WTC11 (cell line): ENCODE measurements at regions not wholly inside any gene's neighbourhood (a gene's known extent, or its start where the extent isn't known, plus 50 kb on each side); places are given as distances from the start of the nearest gene placed in this dataset.

ENCODE experiments used
- ATAC-seq: fragments of 200-7000 bp; cut with Tn5 transposase; 2 replicates; pipeline ENCODE4 v1.10.0; 2021; ENCODE audit warnings: mild to moderate bottlenecking, moderate library complexity
- CTCF ChIA-PET: fragments of 300-600 bp; sonication (Branson Sonifier 250); formaldehyde crosslinking; loops from one replicate; lab custom pipeline; 2021; ENCODE audit warnings: antibody characterized with exemption; lab: Charles Lee
- POLR2A ChIA-PET: fragments of 350-600 bp; sonication (Branson Sonifier 250); formaldehyde crosslinking; loops from one replicate; lab custom pipeline; 2021; ENCODE audit warnings: antibody characterized with exemption; lab: Charles Lee
- DNase-seq: peaks from one replicate; pipeline ENCODE4 v3.0.0; 2021; ENCODE audit warnings: low spot score
- H3K27ac Mint-ChIP-seq: 2 replicates; pipeline ENCODE4 v1.8.0; 2021; ENCODE audit warnings: mixed read lengths
- H3K27me3 Mint-ChIP-seq: 2 replicates; pipeline ENCODE4 v1.8.0; 2021; ENCODE audit warnings: low read depth, mild to moderate bottlenecking, moderate library complexity, mixed read lengths
- H3K36me3 Mint-ChIP-seq: 2 replicates; pipeline ENCODE4 v1.8.0; 2021; ENCODE audit warnings: mixed read lengths
- H3K4me1 Mint-ChIP-seq: 2 replicates; pipeline ENCODE4 v1.8.0; 2022; ENCODE audit warnings: mixed read lengths
- H3K4me3 Mint-ChIP-seq: 2 replicates; pipeline ENCODE4 v1.8.0; 2021; ENCODE audit warnings: mild to moderate bottlenecking, moderate library complexity, mixed read lengths
- H3K9me3 Mint-ChIP-seq: 2 replicates; pipeline ENCODE4 v1.8.0; 2021; ENCODE audit warnings: mixed read lengths
- ATF2 ChIP-seq: sonication (generic); formaldehyde crosslinking; IDR thresholded peaks from 2 replicates; pipeline ENCODE4 v1.8.1; 2022; ENCODE audit warnings: low read depth, missing genetic modification reagents, borderline replicate concordance
- ATF3 ChIP-seq: sonication (generic); formaldehyde crosslinking; conservative IDR thresholded peaks from 2 replicates; pipeline ENCODE4 v1.8.1; 2022; ENCODE audit warnings: mild to moderate bottlenecking, missing genetic modification reagents
- ATF6 ChIP-seq: sonication (generic); formaldehyde crosslinking; IDR thresholded peaks from 2 replicates; pipeline ENCODE4 v1.8.1; 2023; ENCODE audit warnings: mild to moderate bottlenecking, missing genetic modification reagents
- E2F1 ChIP-seq: sonication (generic); formaldehyde crosslinking; IDR thresholded peaks from 2 replicates; pipeline ENCODE4 v1.8.0; 2022; ENCODE audit warnings: mild to moderate bottlenecking, missing genetic modification reagents
- E2F5 ChIP-seq: sonication (generic); formaldehyde crosslinking; IDR thresholded peaks from 2 replicates; pipeline ENCODE4 v1.8.1; 2022; ENCODE audit warnings: mild to moderate bottlenecking, moderate library complexity, missing genetic modification reagents
- ERG ChIP-seq: fragments of 250-450 bp; sonication (Bioruptor Pico); IDR thresholded peaks from 2 replicates; pipeline ENCODE4 v1.8.0; 2021; ENCODE audit warnings: mild to moderate bottlenecking
- FOXJ3 ChIP-seq: sonication (generic); formaldehyde crosslinking; IDR thresholded peaks from 2 replicates; pipeline ENCODE4 v1.9.0; 2021; ENCODE audit warnings: missing genetic modification reagents, mild to moderate bottlenecking, borderline replicate concordance
- GRHL2 ChIP-seq: fragments of 250-450 bp; sonication (Bioruptor Pico); IDR thresholded peaks from 2 replicates; pipeline ENCODE4 v1.8.0; 2022; ENCODE audit warnings: mild to moderate bottlenecking, moderate library complexity; ENCODE audit not compliant: insufficient replicate concordance, severe bottlenecking
- IRF1 ChIP-seq: sonication (generic); formaldehyde crosslinking; IDR thresholded peaks from 2 replicates; pipeline ENCODE4 v1.8.0; 2023; ENCODE audit warnings: missing genetic modification reagents
- MYBL2 ChIP-seq: sonication (generic); formaldehyde crosslinking; IDR thresholded peaks from 2 replicates; pipeline ENCODE4 v1.8.1; 2023; ENCODE audit warnings: mild to moderate bottlenecking, moderate library complexity, missing genetic modification reagents
- NFE2L1 ChIP-seq: sonication (generic); formaldehyde crosslinking; IDR thresholded peaks from 2 replicates; pipeline ENCODE4 v1.8.1; 2023; ENCODE audit warnings: missing genetic modification reagents
- NR1H2 ChIP-seq: sonication (generic); formaldehyde crosslinking; IDR thresholded peaks from 2 replicates; pipeline ENCODE4 v1.9.0; 2021; ENCODE audit warnings: mild to moderate bottlenecking, moderate library complexity, missing genetic modification reagents
- STAT6 ChIP-seq: sonication (generic); formaldehyde crosslinking; conservative IDR thresholded peaks from 2 replicates; pipeline ENCODE4 v1.8.1; 2023; ENCODE audit warnings: mild to moderate bottlenecking, low read depth, missing genetic modification reagents, moderate library complexity
- USF2 ChIP-seq: sonication (generic); formaldehyde crosslinking; IDR thresholded peaks from 2 replicates; pipeline ENCODE4 v1.8.1; 2023; ENCODE audit warnings: mild to moderate bottlenecking, missing genetic modification reagents, moderate library complexity
- ZNF416 ChIP-seq: fragments of 250-450 bp; sonication (Bioruptor Pico); IDR thresholded peaks from 2 replicates; pipeline ENCODE4 v1.9.0; 2021; ENCODE audit warnings: mild to moderate bottlenecking, inconsistent platforms
- ZNF671 ChIP-seq: fragments of 250-450 bp; sonication (Bioruptor Pico); IDR thresholded peaks from 2 replicates; pipeline ENCODE4 v1.8.0; 2021; ENCODE audit warnings: mild to moderate bottlenecking
- ZSCAN18 ChIP-seq: fragments of 250-450 bp; sonication (Bioruptor Pico); IDR thresholded peaks from 2 replicates; pipeline ENCODE4 v2.1.2; 2022; ENCODE audit warnings: mild to moderate bottlenecking, moderate library complexity

- Mint-ChIP-seq H3K4me1 (no peaks in the 10 kb centered on the region), H3K9me3 (no peaks in the 10 kb centered on the region), H3K36me3 (no peaks in the 10 kb centered on the region), H3K27me3 (peaks cover 12% of the 10 kb centered on the region), H3K27ac (no peak overlapping the region), H3K4me3 (no peak overlapping the region)
- DNase-seq: no peak
- CTCF ChIA-PET: interaction anchor here (2.9 kb wide), 1 partner anchor 12 kb away, joined by 31 read pairs; no protein-coding TSS in a partner anchor
- peak; percentile 53; the same call in 1 of the 2 replicates for ATAC-seq
- POLR2A ChIA-PET: no interaction called here
- no peak for TF ChIP-seq NFE2L1 (CRISPR knock-in tag)
- TF ChIP-seq E2F1 (CRISPR knock-in tag): no peak
- TF ChIP-seq ZSCAN18 (CRISPR knock-in tag): no peak
- TF ChIP-seq IRF1: no peak
- no peak for TF ChIP-seq MYBL2 (CRISPR knock-in tag)
- no peak for TF ChIP-seq ZNF416 (CRISPR knock-in tag)
- TF ChIP-seq STAT6 (CRISPR knock-in tag): no peak
- no peak for TF ChIP-seq ERG
- no peak for TF ChIP-seq ATF3 (CRISPR knock-in tag)
- TF ChIP-seq ATF6 (CRISPR knock-in tag): no peak
- no peak for TF ChIP-seq ZNF671
- no peak for TF ChIP-seq NR1H2 (CRISPR knock-in tag)
- no peak for TF ChIP-seq GRHL2
- no peak for TF ChIP-seq E2F5 (CRISPR knock-in tag)
- TF ChIP-seq FOXJ3 (CRISPR knock-in tag): no peak
- no peak for TF ChIP-seq ATF2 (CRISPR knock-in tag)
- no peak for TF ChIP-seq USF2
Observed at GRCh38 chr3:25021816-25022215, 406.2 kb upstream of the RARB start.
